Omental fat pad (tissue), 3 donors: ENCODE measurements at regions not wholly inside any gene's neighbourhood (a gene's known extent, or its start where the extent isn't known, plus 50 kb on each side); places are given as distances from the start of the nearest gene placed in this dataset.

ENCODE experiments used
- ATAC-seq: fragments of 150-250 bp; one replicate; pipeline ENCODE4 v1.9.1; 2016; ENCODE audit warnings: mild to moderate bottlenecking, moderate library complexity; ENCODE audit not compliant: low FRiP score
- DNase-seq: peaks from one replicate; pipeline ENCODE4 v3.0.0-alpha.2; 2019; ENCODE audit warnings: low spot score
- CTCF ChIP-seq, 3 donors: fragments of 450-650 bp; IDR thresholded peaks; one replicate each; pipeline ENCODE4 v1.5.1; 2016 to 2017; ENCODE audit warnings: antibody characterized with exemption in 3 of 3, mild to moderate bottlenecking in 3 of 3, moderate library complexity in 2 of 3

DNA sequence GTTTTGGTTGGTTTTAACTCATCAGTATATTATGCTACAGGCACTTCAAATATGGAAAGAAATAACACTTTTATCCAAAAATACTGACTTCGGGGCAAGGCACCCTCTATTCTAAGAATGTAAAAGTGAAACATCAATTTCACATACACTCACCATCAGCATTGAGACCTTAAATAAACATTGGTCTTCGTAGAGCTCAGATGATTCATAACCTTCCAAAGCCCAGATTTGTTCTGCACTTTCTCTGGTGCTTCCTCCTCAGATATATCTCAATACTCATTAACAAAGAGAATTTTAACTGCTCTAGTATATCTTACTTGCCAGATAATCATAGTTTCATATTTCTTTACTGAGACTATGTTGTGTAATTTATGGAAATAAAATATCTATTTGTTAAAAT is 794.3 kb downstream of the LIG4 start:
- no peak for DNase-seq
- ATAC-seq, result peak; percentile 57
- TF ChIP-seq CTCF (IDR thresholded peaks at IDR 0.05), result no peak

DNA sequence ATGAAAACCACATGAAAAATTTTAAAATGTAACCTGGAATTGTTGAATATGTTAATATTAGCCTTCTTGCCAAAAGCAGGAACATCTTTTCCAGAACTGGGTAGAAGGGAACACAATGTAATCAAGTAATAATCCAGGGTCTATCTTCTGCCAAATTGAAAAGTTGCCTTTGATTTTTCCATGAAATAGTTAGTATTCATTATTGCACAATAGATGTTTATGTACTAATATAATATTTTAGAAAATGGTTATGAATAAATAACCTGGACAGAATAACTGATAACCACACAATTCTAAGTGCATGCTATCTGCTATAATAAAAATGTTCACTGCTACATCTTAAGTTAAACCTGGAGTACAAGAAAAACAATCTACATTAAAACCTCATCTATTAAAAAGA is 802.3 kb downstream of the LIG4 start:
- DNase-seq, result no peak
- TF ChIP-seq CTCF (IDR thresholded peaks at IDR 0.05), result no peak
- no peak for ATAC-seq

- DNase-seq, result no peak
- TF ChIP-seq CTCF (IDR thresholded peaks at IDR 0.05), result no peak
- no peak for ATAC-seq
Observed at GRCh38 chr13:107407074-107407473, 808.3 kb downstream of the LIG4 start.

- DNase-seq (no peak), ATAC-seq (no peak)
- no peak for TF ChIP-seq CTCF (IDR thresholded peaks at IDR 0.05)
Observed at GRCh38 chr13:107395927-107396662, 819.2 kb downstream of the LIG4 start.

- TF ChIP-seq CTCF (IDR thresholded peaks at IDR 0.05), result no peak
- DNase-seq, result no peak
- no peak for ATAC-seq
Observed at GRCh38 chr13:107392205-107392604, 823.1 kb downstream of the LIG4 start.

DNA sequence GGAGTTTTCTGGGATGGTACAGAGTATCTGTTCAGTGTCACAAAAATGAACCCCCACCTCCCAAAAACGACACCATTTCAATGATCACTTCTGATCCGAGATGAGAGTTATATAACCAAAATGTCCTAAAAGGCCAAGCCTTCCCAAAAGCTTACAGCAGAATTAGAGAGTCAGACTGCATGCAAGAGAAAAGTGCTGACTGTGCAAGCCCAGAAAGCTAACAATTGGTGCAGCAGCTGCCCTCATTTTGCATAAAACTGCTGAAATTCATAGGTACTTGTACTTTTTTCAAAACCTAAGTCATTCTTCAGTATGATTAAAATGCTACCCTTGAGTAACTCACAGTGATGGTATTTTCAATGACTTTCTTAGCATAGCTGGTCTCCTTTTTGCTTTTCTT is 819.6 kb upstream of the ARGLU1 start:
- TF ChIP-seq CTCF (IDR thresholded peaks at IDR 0.05), result no peak
- DNase-seq (no peak), ATAC-seq (no peak)

GRCh38 chr13:107379407-107380155 is 811.6 kb upstream of the ARGLU1 start:
- TF ChIP-seq CTCF (IDR thresholded peaks at IDR 0.05), result no peak
- ATAC-seq (no peak), DNase-seq (no peak)
